GM23338 (cell line): ENCODE measurements at regions not wholly inside any gene's neighbourhood (a gene's known extent, or its start where the extent isn't known, plus 50 kb on each side); places are given as distances from the start of the nearest gene placed in this dataset.

Experiments used
- CREB1 ChIP-seq: fragments of 250-450 bp; sonication (Bioruptor Pico); IDR thresholded peaks from 2 replicates; pipeline ENCODE4 v1.5.0; 2020; ENCODE audit warnings: low read depth, mild to moderate bottlenecking, moderate library complexity
- CTCF ChIP-seq, 2 experiments: fragments of 200-600 bp in 1 of 2; sonication (generic) in 1 of 2; conservative IDR thresholded peaks; 2 replicates each; pipeline versions ENCODE4 v1.5.1 to v1.6.1; 2016 to 2017; ENCODE audit warnings: antibody characterized with exemption in 2 of 2, low read depth in 2 of 2, mild to moderate bottlenecking in 2 of 2, moderate library complexity in 1 of 2
- EZH2 ChIP-seq: fragments of 200-600 bp; sonication (generic); IDR thresholded peaks from one replicate; pipeline ENCODE4 v1.8.0; 2017; ENCODE audit warnings: antibody characterized with exemption, mild to moderate bottlenecking, low read depth; ENCODE audit not compliant: unreplicated experiment
- EZH2phosphoT487 ChIP-seq: fragments of 200-600 bp; sonication (generic); IDR thresholded peaks from one replicate; pipeline ENCODE4 v1.8.1; 2018; ENCODE audit warnings: antibody characterized with exemption; ENCODE audit not compliant: unreplicated experiment
- POLR2AphosphoS5 ChIP-seq: IDR thresholded peaks from 2 replicates; pipeline ENCODE4 v1.6.1; 2016; ENCODE audit warnings: antibody characterized with exemption, low read depth
- REST ChIP-seq: IDR thresholded peaks from one replicate; pipeline ENCODE4 v1.6.1; 2018; ENCODE audit warnings: antibody characterized with exemption; ENCODE audit not compliant: unreplicated experiment
- ZNF114 ChIP-seq: fragments of 250-450 bp; sonication (Bioruptor Pico); IDR thresholded peaks from 2 replicates; pipeline ENCODE4 v1.5.0; 2020; ENCODE audit warnings: mild to moderate bottlenecking, moderate library complexity
- ZNF462 ChIP-seq: fragments of 250-450 bp; sonication (Bioruptor Pico); IDR thresholded peaks from 2 replicates; pipeline ENCODE4 v1.5.0; 2020; ENCODE audit warnings: mild to moderate bottlenecking, moderate library complexity

DNA sequence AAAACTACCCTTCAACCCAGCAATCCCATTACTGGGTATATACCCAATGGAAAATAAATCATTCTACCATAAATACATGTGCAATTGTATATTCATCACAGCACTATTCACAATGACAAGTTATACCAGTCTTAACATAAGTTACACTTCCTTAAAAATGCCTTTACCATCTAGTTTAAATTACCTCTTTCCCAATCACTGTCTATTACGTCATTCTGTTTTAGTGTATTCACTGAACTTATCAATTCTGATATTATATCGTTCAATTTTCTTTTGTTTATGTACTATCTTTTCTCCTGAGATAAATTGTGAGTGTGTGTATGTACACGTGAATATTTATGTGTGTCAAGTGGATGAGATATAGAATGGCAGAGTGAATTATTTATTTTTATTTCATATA lies 1416.8 kb downstream of the OLFM4 start:
- TF ChIP-seq CREB1 (CRISPR knock-in tag): no peak
- no peak for TF ChIP-seq EZH2phosphoT487
- no peak for TF ChIP-seq EZH2
- no peak for TF ChIP-seq ZNF114 (CRISPR knock-in tag)
- no peak for TF ChIP-seq CTCF (conservative IDR thresholded peaks at IDR 0.05; ENCODE audit: low read depth in 2 of 2)
- no peak for TF ChIP-seq ZNF462 (CRISPR knock-in tag)
- TF ChIP-seq POLR2AphosphoS5: no peak
- no peak for TF ChIP-seq REST
